ENCODE measurements at regions not wholly inside any gene's neighbourhood (a gene's known extent, or its start where the extent isn't known, plus 50 kb on each side); places are given as distances from the start of the nearest gene placed in this dataset.

GRCh38 chr13:53953183-53953582, 924.6 kb downstream of the OLFM4 start:
- Histone ChIP-seq H3K27ac (no peak overlapping the region), H3K36me3 (no peaks in the 10 kb centered on the region), H3K4me3 (no peak overlapping the region), H3K4me1 (no peaks in the 10 kb centered on the region), H3K9me3 (peaks cover 0 to 11% (median 0%) of the 10 kb centered on the region in 12 donors), H3K27me3 (no peaks in the 10 kb centered on the region)
- TF ChIP-seq CTCF (IDR thresholded peaks at IDR 0.05): no peak
- DNase-seq (no peak), ATAC-seq (no peak)
- intact Hi-C loops (cut with DNase I): no loop called here
- WGBS, 4 donors: 10 to 26% (median 12%) methylated on average over 2 of the region's 2 CpGs
